Body of pancreas (tissue), 4 donors: ENCODE measurements at regions not wholly inside any gene's neighbourhood (a gene's known extent, or its start where the extent isn't known, plus 50 kb on each side); places are given as distances from the start of the nearest gene placed in this dataset.

Experiments
- POLR2A ChIP-seq, 3 donors: fragments of 450-650 bp; IDR thresholded peaks; one replicate each; pipeline ENCODE4 v1.6.1; 2016; ENCODE audit warnings: antibody characterized with exemption in 3 of 3, mild to moderate bottlenecking in 2 of 3
- TF ChIP-seq, protein P1 (sequence below), 7 experiments: fragments of 450-650 bp in 4 of 7; fragments of 200-600 bp in 3 of 7; sonication (generic) in 3 of 7; IDR thresholded peaks; one replicate each; pipeline ENCODE4 v1.5.1; 2016 to 2019; ENCODE audit warnings: antibody characterized with exemption in 7 of 7

DNA sequence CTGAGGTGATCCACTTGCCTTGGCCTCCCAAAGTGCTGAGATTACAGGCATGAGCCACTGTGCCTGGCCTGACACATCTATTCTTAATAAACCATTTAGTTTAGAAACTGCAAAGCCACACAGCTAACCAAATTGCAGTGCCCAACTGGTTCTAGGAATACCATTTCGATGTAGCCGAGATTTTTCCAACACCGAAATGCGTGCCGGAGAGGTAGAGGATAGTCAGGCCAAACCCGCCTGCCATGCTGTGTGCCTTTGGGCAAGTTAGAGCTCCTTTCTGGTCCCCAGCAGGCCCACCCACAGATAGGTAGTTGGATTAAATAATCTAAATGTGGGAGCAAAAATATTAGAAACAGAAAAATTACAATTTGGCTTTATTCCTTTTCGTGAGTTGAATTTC, 254.4 kb downstream of the FOXD2 start:
- TF ChIP-seq, protein P1, sequence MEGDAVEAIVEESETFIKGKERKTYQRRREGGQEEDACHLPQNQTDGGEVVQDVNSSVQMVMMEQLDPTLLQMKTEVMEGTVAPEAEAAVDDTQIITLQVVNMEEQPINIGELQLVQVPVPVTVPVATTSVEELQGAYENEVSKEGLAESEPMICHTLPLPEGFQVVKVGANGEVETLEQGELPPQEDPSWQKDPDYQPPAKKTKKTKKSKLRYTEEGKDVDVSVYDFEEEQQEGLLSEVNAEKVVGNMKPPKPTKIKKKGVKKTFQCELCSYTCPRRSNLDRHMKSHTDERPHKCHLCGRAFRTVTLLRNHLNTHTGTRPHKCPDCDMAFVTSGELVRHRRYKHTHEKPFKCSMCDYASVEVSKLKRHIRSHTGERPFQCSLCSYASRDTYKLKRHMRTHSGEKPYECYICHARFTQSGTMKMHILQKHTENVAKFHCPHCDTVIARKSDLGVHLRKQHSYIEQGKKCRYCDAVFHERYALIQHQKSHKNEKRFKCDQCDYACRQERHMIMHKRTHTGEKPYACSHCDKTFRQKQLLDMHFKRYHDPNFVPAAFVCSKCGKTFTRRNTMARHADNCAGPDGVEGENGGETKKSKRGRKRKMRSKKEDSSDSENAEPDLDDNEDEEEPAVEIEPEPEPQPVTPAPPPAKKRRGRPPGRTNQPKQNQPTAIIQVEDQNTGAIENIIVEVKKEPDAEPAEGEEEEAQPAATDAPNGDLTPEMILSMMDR (IDR thresholded peaks at IDR 0.05), result no peak
- TF ChIP-seq POLR2A (IDR thresholded peaks at IDR 0.05), result no peak
